Caco-2 (cell line): ENCODE measurements at regions not wholly inside any gene's neighbourhood (a gene's known extent, or its start where the extent isn't known, plus 50 kb on each side); places are given as distances from the start of the nearest gene placed in this dataset.

ENCODE experiments used
- BruUV-seq: library from RNA; stranded (reverse); fragments of 400-500 nt; replicated peaks from 2 replicates; lab custom pipeline; 2021; lab: Mats Ljungman, UMichigan
- CTCF ChIA-PET: fragments of 300-600 bp; sonication (Branson Sonifier 250); formaldehyde crosslinking; loops from one replicate; lab custom pipeline; 2022; ENCODE audit warnings: antibody characterized with exemption; lab: Charles Lee
- POLR2A ChIA-PET: fragments of 300-600 bp; sonication (Branson Sonifier 250); formaldehyde crosslinking; loops from one replicate; lab custom pipeline; 2022; ENCODE audit warnings: antibody characterized with exemption; lab: Charles Lee
- DNase-seq, 2 experiments: peaks; one replicate each; pipeline versions ENCODE4 v3.0.0 to v3.0.0-alpha.2; 2020 to 2022
- H3K27me3 ChIP-seq: replicated peaks from 2 replicates; pipeline ENCODE4 v1.6.0; 2011; ENCODE audit warnings: low read length; ENCODE audit not compliant: control insufficient read depth, insufficient read depth
- H3K36me3 ChIP-seq: 2 replicates; pipeline ENCODE4 v1.5.1; 2011; ENCODE audit warnings: low read length; ENCODE audit not compliant: control insufficient read depth, insufficient read depth
- H3K4me1 ChIP-seq: fragments of 250-450 bp; sonication (Bioruptor Pico); 2 replicates; pipeline ENCODE4 v1.5.1; 2020; ENCODE audit warnings: mild to moderate bottlenecking
- H3K4me3 ChIP-seq: 2 replicates; pipeline ENCODE4 v1.5.1; 2011; ENCODE audit warnings: low read depth, mild to moderate bottlenecking, control low read depth, low read length
- H3K9me3 ChIP-seq: fragments of 250-450 bp; sonication (Bioruptor Pico); 2 replicates; pipeline ENCODE4 v1.5.1; 2020; ENCODE audit warnings: mild to moderate bottlenecking, moderate library complexity
- H3K27ac Mint-ChIP-seq: one replicate; pipeline ENCODE4 v1.8.0; 2022; ENCODE audit warnings: mixed read lengths; ENCODE audit not compliant: unreplicated experiment
- H3K27me3 Mint-ChIP-seq: one replicate; pipeline ENCODE4 v1.8.0; 2022; ENCODE audit warnings: mixed read lengths; ENCODE audit not compliant: insufficient read depth, unreplicated experiment
- H3K36me3 Mint-ChIP-seq: one replicate; pipeline ENCODE4 v1.8.0; 2022; ENCODE audit warnings: mild to moderate bottlenecking, mixed read lengths; ENCODE audit not compliant: insufficient read depth, unreplicated experiment
- H3K4me1 Mint-ChIP-seq: one replicate; pipeline ENCODE4 v1.8.0; 2022; ENCODE audit warnings: low read depth, mixed read lengths; ENCODE audit not compliant: unreplicated experiment
- H3K4me3 Mint-ChIP-seq: one replicate; pipeline ENCODE4 v1.8.0; 2022; ENCODE audit warnings: mild to moderate bottlenecking, moderate library complexity, mixed read lengths; ENCODE audit not compliant: unreplicated experiment
- H3K9me3 Mint-ChIP-seq: one replicate; pipeline ENCODE4 v1.8.0; 2022; ENCODE audit warnings: mixed read lengths; ENCODE audit not compliant: unreplicated experiment
- CTCF ChIP-seq, 2 experiments: fragments of 200-600 bp in 1 of 2; IDR thresholded peaks; 1 replicate in 1 of 2; 2 replicates in 1 of 2; pipeline versions ENCODE4 v1.5.1 to v1.8.0; 2011 to 2022; ENCODE audit warnings: antibody characterized with exemption in 1 of 2, control low read depth in 1 of 2, inconsistent platforms in 1 of 2, low read depth in 1 of 2, low read length in 1 of 2, mild to moderate bottlenecking in 1 of 2, moderate library complexity in 1 of 2; ENCODE audit not compliant: insufficient read depth in 1 of 2, severe bottlenecking in 1 of 2, unreplicated experiment in 1 of 2
- intact Hi-C: fragments of 100-400 bp; cut with micrococcal nuclease; formaldehyde crosslinking; loops from one replicate; pipeline ENCODE4 v1.10.0; 2022; ENCODE audit not compliant: unreplicated experiment

DNA sequence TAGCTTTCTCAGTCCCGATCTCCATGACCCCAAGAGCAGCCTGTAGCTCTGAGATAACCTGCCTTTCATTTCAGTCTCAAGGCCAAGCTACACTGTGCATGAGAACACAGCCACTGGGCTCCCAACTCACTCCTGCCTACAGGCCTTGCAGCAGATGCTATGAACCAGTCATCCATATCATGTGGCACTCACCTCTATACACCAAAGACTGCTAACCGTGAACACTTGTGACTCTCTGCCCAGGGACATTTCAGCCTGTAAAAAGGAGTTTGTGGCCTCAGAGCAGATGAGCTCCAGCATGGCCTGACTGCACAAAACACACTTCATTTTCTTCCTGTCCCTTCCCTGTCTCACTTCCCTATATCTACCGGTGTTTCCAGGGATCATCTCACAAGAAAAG is 56.9 kb upstream of the NPY start:
- Mint-ChIP-seq H3K27ac (no peak overlapping the region), H3K9me3 (peaks cover 16% of the 10 kb centered on the region), H3K4me1 (no peaks in the 10 kb centered on the region), H3K36me3 (no peaks in the 10 kb centered on the region), H3K4me3 (no peak overlapping the region), H3K27me3 (peaks cover 19% of the 10 kb centered on the region)
- no peak overlapping the region for H3K4me3 ChIP-seq
- no peaks in the 10 kb centered on the region for H3K36me3 ChIP-seq
- DNase-seq: no peak
- ChIA-PET POLR2A (no interaction called here), CTCF (no interaction called here)
- peaks cover 4% of the 10 kb centered on the region for H3K9me3 ChIP-seq
- no peaks in the 10 kb centered on the region for H3K4me1 ChIP-seq
- H3K27me3 ChIP-seq: no peaks in the 10 kb centered on the region
- no TSS peak for BruUV-seq
- TF ChIP-seq CTCF (IDR thresholded peaks at IDR 0.05; ENCODE audit: insufficient read depth in 1 of 2, low read depth in 1 of 2, low read length in 1 of 2, severe bottlenecking in 1 of 2, unreplicated experiment in 1 of 2): no peak
- intact Hi-C loops: no loop called here

GRCh38 chr7:24227603-24228359 is 56.2 kb upstream of the NPY start:
- DNase-seq: no peak

More at GRCh38 chr7:24227603-24228359, 56.2 kb upstream of the NPY start:
- no peak overlapping the region for H3K4me3 Mint-ChIP-seq
- no peaks in the 10 kb centered on the region for H3K27me3 ChIP-seq
- BruUV-seq: no TSS peak
- H3K4me3 ChIP-seq: no peak overlapping the region
- H3K36me3 ChIP-seq: no peaks in the 10 kb centered on the region
- no peak overlapping the region for H3K27ac Mint-ChIP-seq
- peaks cover 14% of the 10 kb centered on the region for H3K9me3 Mint-ChIP-seq
- peaks cover 4% of the 10 kb centered on the region for H3K9me3 ChIP-seq
- no peaks in the 10 kb centered on the region for H3K36me3 Mint-ChIP-seq
- no peak for TF ChIP-seq CTCF (IDR thresholded peaks at IDR 0.05; ENCODE audit: insufficient read depth in 1 of 2, low read depth in 1 of 2, low read length in 1 of 2, severe bottlenecking in 1 of 2, unreplicated experiment in 1 of 2)
- H3K27me3 Mint-ChIP-seq: peaks cover 19% of the 10 kb centered on the region
- H3K4me1 ChIP-seq: no peaks in the 10 kb centered on the region
- intact Hi-C loops: no loop called here
- H3K4me1 Mint-ChIP-seq: no peaks in the 10 kb centered on the region
- POLR2A ChIA-PET: no interaction called here
- CTCF ChIA-PET: no interaction called here
